ENCODE measurements at regions not wholly inside any gene's neighbourhood (a gene's known extent, or its start where the extent isn't known, plus 50 kb on each side); places are given as distances from the start of the nearest gene placed in this dataset.

DNA sequence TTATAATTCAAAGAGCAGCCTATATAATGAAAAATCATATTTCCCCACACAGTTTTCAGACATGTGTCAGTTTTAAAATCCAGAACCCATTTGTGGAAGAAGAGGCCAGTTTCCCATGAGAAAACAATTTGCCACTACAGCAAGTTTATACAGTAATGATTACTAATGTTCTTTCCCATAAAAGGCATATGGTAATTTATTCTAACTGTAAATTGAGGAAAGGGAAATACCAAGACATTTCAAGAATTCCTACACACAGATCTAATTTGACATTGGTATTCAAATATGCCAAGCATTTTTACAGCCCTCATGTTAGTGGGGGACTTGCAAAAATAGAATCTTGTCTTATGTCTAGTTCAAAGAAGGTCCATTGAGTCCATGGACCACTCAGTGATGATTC lies 1368.6 kb downstream of the FSTL5 start:
- TF ChIP-seq CTCF (conservative IDR thresholded peaks at IDR 0.05; ENCODE audit: low read depth, low read length) (no peak), EZH2 (IDR thresholded peaks at IDR 0.05; ENCODE audit: borderline replicate concordance, low read depth, low read length, poor library complexity, severe bottlenecking) (no peak)

Data from A673 (cell line).